Brain microvascular endothelial cell (primary cell): ENCODE measurements at regions not wholly inside any gene's neighbourhood (a gene's known extent, or its start where the extent isn't known, plus 50 kb on each side); places are given as distances from the start of the nearest gene placed in this dataset.

ENCODE experiments used
- DNase-seq: peaks from one replicate; pipeline ENCODE4 v3.0.0-alpha.2; 2020
- H3K27ac ChIP-seq: fragments of 250-450 bp; sonication (Bioruptor Pico); 2 replicates; pipeline ENCODE4 v1.5.1; 2020; ENCODE audit warnings: mild to moderate bottlenecking, moderate library complexity
- H3K27me3 ChIP-seq: fragments of 250-450 bp; sonication (Bioruptor Pico); replicated peaks from 2 replicates; pipeline ENCODE4 v1.5.1; 2020; ENCODE audit warnings: mild to moderate bottlenecking
- H3K36me3 ChIP-seq: fragments of 250-450 bp; sonication (Bioruptor Pico); replicated peaks from 2 replicates; pipeline ENCODE4 v1.5.1; 2020; ENCODE audit warnings: mild to moderate bottlenecking
- H3K4me3 ChIP-seq: 2 replicates; pipeline ENCODE4 v1.5.1; 2011; ENCODE audit warnings: low read depth, mild to moderate bottlenecking, control low read depth, low read length, moderate library complexity
- CTCF ChIP-seq: IDR thresholded peaks from 2 replicates; pipeline ENCODE4 v1.5.1; 2011; ENCODE audit warnings: low read depth, mild to moderate bottlenecking, moderate library complexity, low read length, control low read depth, inconsistent platforms; ENCODE audit errors: missing control alignments
- in situ Hi-C: cut with HindIII; loops from 2 replicates; pipeline ENCODE4 v1.10.0; 2017; ENCODE audit warnings: low sequenced_read_pairs, low pct_ligation_motif_present

DNA sequence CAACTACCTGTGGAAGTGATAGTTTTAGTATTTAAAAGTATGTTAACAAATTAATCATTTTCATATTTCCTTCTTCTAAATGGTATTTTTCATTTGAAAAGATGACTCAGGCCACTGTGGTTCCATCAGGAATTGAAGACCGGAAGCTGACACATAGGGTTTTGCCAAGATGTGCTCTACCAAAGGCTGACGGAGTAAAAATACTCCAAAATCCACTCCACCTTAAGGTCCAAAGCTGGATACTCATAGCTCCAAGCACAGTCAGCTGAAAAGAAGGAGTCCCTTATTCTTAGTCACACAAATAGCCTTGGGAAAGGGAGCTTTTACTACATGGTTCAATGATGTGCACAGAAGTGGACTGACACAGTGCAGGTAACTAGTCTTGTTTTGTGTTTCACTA, 472.0 kb downstream of the ARAP2 start:
- TF ChIP-seq CTCF = no peak
- no peaks in the 10 kb centered on the region for H3K36me3 ChIP-seq
- no peak overlapping the region for H3K4me3 ChIP-seq
- no peaks in the 10 kb centered on the region for H3K27me3 ChIP-seq
- no peak overlapping the region for H3K27ac ChIP-seq
- in situ Hi-C loops = no loop called here
- no peak for DNase-seq

GRCh38 chr4:35789899-35790574, 454.3 kb downstream of the ARAP2 start:
- no peak for TF ChIP-seq CTCF
- DNase-seq = no peak

DNA sequence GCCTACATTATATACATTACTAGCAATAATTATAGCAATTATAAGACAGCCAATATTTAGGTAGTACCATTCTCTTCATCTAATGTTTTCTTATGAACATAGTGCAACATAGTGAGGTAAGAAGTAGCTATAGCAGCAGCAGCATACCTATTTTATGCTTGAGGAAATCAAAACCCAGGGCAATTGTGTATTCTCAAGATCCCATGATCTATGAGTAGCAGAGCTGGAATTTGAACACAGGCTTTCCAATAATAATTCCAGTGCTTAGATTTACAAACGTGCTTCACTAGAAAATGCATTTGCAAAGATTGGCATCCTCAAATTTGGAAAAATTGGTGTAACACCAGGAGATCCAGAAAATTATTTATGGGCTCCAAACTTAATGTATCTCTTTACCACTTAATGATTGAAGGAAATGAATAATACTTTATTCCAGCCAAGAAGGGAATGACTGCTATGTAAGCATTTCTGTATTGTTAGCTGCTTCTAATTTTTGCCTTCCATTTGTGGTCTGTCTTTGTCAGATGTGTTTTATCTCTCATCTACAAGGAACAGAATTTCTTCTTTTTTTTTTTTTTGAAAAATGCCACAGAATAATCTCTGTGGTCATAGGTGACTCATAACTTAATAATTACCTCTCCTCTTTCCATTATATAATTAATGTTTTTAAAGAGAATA, 451.1 kb downstream of the ARAP2 start:
- Histone ChIP-seq H3K36me3 (no peaks in the 10 kb centered on the region), H3K4me3 (no peak overlapping the region), H3K27me3 (no peaks in the 10 kb centered on the region), H3K27ac (no peak overlapping the region)
- no peak for TF ChIP-seq CTCF
- no peak for DNase-seq
- in situ Hi-C loops = no loop called here

More at GRCh38 chr4:35789899-35790574, 454.3 kb downstream of the ARAP2 start:
- no peak overlapping the region for H3K27ac ChIP-seq
- in situ Hi-C loops = no loop called here
- H3K36me3 ChIP-seq = no peaks in the 10 kb centered on the region
- no peaks in the 10 kb centered on the region for H3K27me3 ChIP-seq
- H3K4me3 ChIP-seq = no peak overlapping the region

- no peak for TF ChIP-seq CTCF
- DNase-seq = no peak
- in situ Hi-C loops = no loop called here
- Histone ChIP-seq H3K36me3 (no peaks in the 10 kb centered on the region), H3K4me3 (no peak overlapping the region), H3K27ac (no peak overlapping the region), H3K27me3 (no peaks in the 10 kb centered on the region)
These were observed 450.5 kb downstream of the ARAP2 start for GRCh38 chr4:35793766-35794165.

GRCh38 chr4:35800669-35801068, 443.6 kb downstream of the ARAP2 start:
- in situ Hi-C loops = no loop called here
- no peaks in the 10 kb centered on the region for H3K36me3 ChIP-seq
- H3K27ac ChIP-seq = no peak overlapping the region
- no peaks in the 10 kb centered on the region for H3K27me3 ChIP-seq
- DNase-seq = no peak
- H3K4me3 ChIP-seq = no peak overlapping the region
- TF ChIP-seq CTCF = no peak
